ENCODE measurements at regions not wholly inside any gene's neighbourhood (a gene's known extent, or its start where the extent isn't known, plus 50 kb on each side); places are given as distances from the start of the nearest gene placed in this dataset.
A peak's percentile ranks its signal among the peaks of the same experiment; 100 is the strongest.

- H3K9me3 Mint-ChIP-seq (ENCODE audit: low read depth) = no peaks in the 10 kb centered on the region
- H3K36me3 Mint-ChIP-seq (ENCODE audit: low read depth) = peaks cover 2% of the 10 kb centered on the region
- POLR2A ChIA-PET = no interaction called here
- intact Hi-C loops (cut with DNase I, micrococcal nuclease) = loop anchor here (2.0 to 10.0 kb wide), 3 partner anchors 143 to 271 kb away; no protein-coding TSS in a partner anchor
- DNase-seq (no peak), ATAC-seq (no peak)
- H3K27me3 Mint-ChIP-seq = no peaks in the 10 kb centered on the region
- H3K4me1 Mint-ChIP-seq = peaks cover 12% of the 10 kb centered on the region
- H3K27ac Mint-ChIP-seq = no peak overlapping the region
- H3K4me3 Mint-ChIP-seq = no peak overlapping the region
- CTCF ChIA-PET = interaction anchor here (0.6 to 5.8 kb wide), 5 partner anchors 9 to 273 kb away, joined by 3 to 90 read pairs (median 4); no protein-coding TSS in a partner anchor
Observed at GRCh38 chr14:100381395-100382105, 58.4 kb downstream of the SLC25A47 start.

DNA sequence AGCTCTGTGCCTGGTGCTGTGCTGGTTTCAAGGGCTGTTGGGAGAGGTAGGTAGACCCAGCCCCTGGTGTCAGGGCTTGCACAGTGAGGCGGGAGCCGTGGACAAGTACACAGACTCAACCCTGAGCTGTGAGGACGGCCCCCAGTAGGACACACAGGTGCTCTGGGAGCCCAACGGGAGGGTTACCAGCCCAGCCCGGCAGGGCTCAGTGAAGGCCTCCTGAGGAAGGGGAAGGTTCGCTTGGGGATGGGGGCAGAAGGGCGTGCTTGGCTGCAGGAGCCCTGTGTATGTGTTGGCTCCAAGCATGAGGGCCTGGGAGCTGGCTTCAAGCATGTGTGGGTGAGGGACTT lies 58.9 kb downstream of the SLC25A47 start:
- DNase-seq (no peak), ATAC-seq (no peak)
- intact Hi-C loops (cut with DNase I, micrococcal nuclease) = loop anchor here (2.0 to 10.0 kb wide), 3 partner anchors 143 to 271 kb away; no protein-coding TSS in a partner anchor
- POLR2A ChIA-PET = no interaction called here
- Mint-ChIP-seq H3K36me3 (ENCODE audit: low read depth) (peaks cover 2% of the 10 kb centered on the region), H3K4me3 (no peak overlapping the region), H3K27me3 (no peaks in the 10 kb centered on the region), H3K27ac (no peak overlapping the region), H3K4me1 (peaks cover 7% of the 10 kb centered on the region), H3K9me3 (ENCODE audit: low read depth) (no peaks in the 10 kb centered on the region)
- CTCF ChIA-PET = interaction anchor here (0.7 to 5.8 kb wide), 8 partner anchors 9 to 273 kb away, joined by 3 to 90 read pairs (median 4); no protein-coding TSS in a partner anchor

- POLR2A ChIA-PET = no interaction called here
- Mint-ChIP-seq H3K4me3 (no peak overlapping the region), H3K9me3 (ENCODE audit: low read depth) (no peaks in the 10 kb centered on the region), H3K27ac (no peak overlapping the region), H3K4me1 (peaks cover 4% of the 10 kb centered on the region), H3K27me3 (no peaks in the 10 kb centered on the region), H3K36me3 (ENCODE audit: low read depth) (peaks cover 2% of the 10 kb centered on the region)
- intact Hi-C loops (cut with DNase I, micrococcal nuclease) = loop anchor here (1.0 to 10.0 kb wide), 5 partner anchors 141 to 271 kb away; no protein-coding TSS in a partner anchor
- CTCF ChIA-PET = interaction anchor here (0.5 to 5.8 kb wide), 15 partner anchors 8 to 271 kb away, joined by 3 to 90 read pairs (median 4); no protein-coding TSS in a partner anchor
- peak; percentile 97 for ATAC-seq
- peak; percentile 82 for DNase-seq
Observed at GRCh38 chr14:100383727-100384158, 60.6 kb downstream of the SLC25A47 start.

- no peaks in the 10 kb centered on the region for H3K9me3 Mint-ChIP-seq (ENCODE audit: low read depth)
- intact Hi-C loops (cut with DNase I, micrococcal nuclease) = loop anchor here (5.0 to 10.0 kb wide), 2 partner anchors 141 to 143 kb away; no protein-coding TSS in a partner anchor
- DNase-seq = no peak
- no peak overlapping the region for H3K4me3 Mint-ChIP-seq
- H3K36me3 Mint-ChIP-seq (ENCODE audit: low read depth) = peaks cover 2% of the 10 kb centered on the region
- H3K27ac Mint-ChIP-seq = no peak overlapping the region
- CTCF ChIA-PET = interaction anchor here (0.5 to 5.8 kb wide), 19 partner anchors 8 to 271 kb away, joined by 3 to 90 read pairs (median 4); no protein-coding TSS in a partner anchor
- H3K4me1 Mint-ChIP-seq = peaks cover 4% of the 10 kb centered on the region
- POLR2A ChIA-PET = interaction anchor here (0.7 kb wide), 1 partner anchor 21 kb away, joined by 3 read pairs; no protein-coding TSS in a partner anchor
- no peaks in the 10 kb centered on the region for H3K27me3 Mint-ChIP-seq
- no peak for ATAC-seq
Observed at GRCh38 chr14:100384277-100384676, 61.1 kb downstream of the SLC25A47 start.

GRCh38 chr14:100384819-100385813 lies 62.0 kb downstream of the SLC25A47 start:
- ATAC-seq (no peak), DNase-seq (no peak)
- H3K4me3 Mint-ChIP-seq = no peak overlapping the region
- ChIA-PET CTCF (interaction anchor here (0.6 to 5.8 kb wide), 22 partner anchors 11 to 274 kb away, joined by 3 to 90 read pairs (median 4); no protein-coding TSS in a partner anchor), POLR2A (interaction anchor here (0.7 kb wide), 1 partner anchor 22 kb away, joined by 3 read pairs; no protein-coding TSS in a partner anchor)
- no peaks in the 10 kb centered on the region for H3K27me3 Mint-ChIP-seq
- intact Hi-C loops (cut with DNase I, micrococcal nuclease) = loop anchor here (5.0 to 10.0 kb wide), 2 partner anchors 140 to 142 kb away; no protein-coding TSS in a partner anchor
- peaks cover 4% of the 10 kb centered on the region for H3K4me1 Mint-ChIP-seq
- H3K27ac Mint-ChIP-seq = no peak overlapping the region
- no peaks in the 10 kb centered on the region for H3K9me3 Mint-ChIP-seq (ENCODE audit: low read depth)
- H3K36me3 Mint-ChIP-seq (ENCODE audit: low read depth) = peaks cover 2% of the 10 kb centered on the region

DNA sequence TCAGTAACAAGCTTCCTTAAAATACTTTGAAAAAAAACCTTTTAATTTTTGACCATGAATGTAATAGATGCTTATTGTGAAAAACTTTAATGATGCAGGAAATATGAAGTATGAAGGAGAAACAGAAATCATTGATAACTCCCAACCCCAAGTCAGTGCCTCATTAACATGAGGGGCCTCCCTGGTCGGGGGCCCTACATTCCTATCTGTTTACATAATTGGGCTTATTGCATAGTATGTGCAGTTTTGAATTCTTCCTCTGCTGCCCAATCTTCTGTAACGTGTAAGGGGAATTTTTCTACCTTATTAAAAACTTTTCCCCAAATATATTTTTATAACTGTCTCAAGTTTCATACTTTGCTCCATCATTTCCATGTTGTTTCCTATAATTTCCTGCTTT lies 63.0 kb downstream of the SLC25A47 start:
- no peak overlapping the region for H3K4me3 Mint-ChIP-seq
- H3K9me3 Mint-ChIP-seq (ENCODE audit: low read depth) = no peaks in the 10 kb centered on the region
- ATAC-seq = no peak
- ChIA-PET CTCF (interaction anchor here (0.9 to 5.8 kb wide), 7 partner anchors 9 to 269 kb away, joined by 3 to 90 read pairs (median 9); no protein-coding TSS in a partner anchor), POLR2A (no interaction called here)
- peaks cover 4% of the 10 kb centered on the region for H3K4me1 Mint-ChIP-seq
- no peak for DNase-seq
- no peaks in the 10 kb centered on the region for H3K27me3 Mint-ChIP-seq
- no peak overlapping the region for H3K27ac Mint-ChIP-seq
- intact Hi-C loops (cut with DNase I, micrococcal nuclease) = loop anchor here in 1 of 2 experiments (10.0 kb wide), 1 partner anchor 139 kb away; no protein-coding TSS in a partner anchor
- peaks cover 4% of the 10 kb centered on the region for H3K36me3 Mint-ChIP-seq (ENCODE audit: low read depth)

GRCh38 chr14:100386846-100387245 lies 63.7 kb downstream of the SLC25A47 start:
- intact Hi-C loops (cut with DNase I, micrococcal nuclease) = loop anchor here in 1 of 2 experiments (10.0 kb wide), 1 partner anchor 138 kb away; no protein-coding TSS in a partner anchor
- DNase-seq = no peak
- POLR2A ChIA-PET = no interaction called here
- peaks cover 4% of the 10 kb centered on the region for H3K4me1 Mint-ChIP-seq
- H3K27me3 Mint-ChIP-seq = no peaks in the 10 kb centered on the region
- peaks cover 2% of the 10 kb centered on the region for H3K36me3 Mint-ChIP-seq (ENCODE audit: low read depth)
- H3K9me3 Mint-ChIP-seq (ENCODE audit: low read depth) = no peaks in the 10 kb centered on the region
- no peak for ATAC-seq
- H3K27ac Mint-ChIP-seq = no peak overlapping the region
- H3K4me3 Mint-ChIP-seq = no peak overlapping the region
- CTCF ChIA-PET = interaction anchor here (0.7 to 5.8 kb wide), 5 partner anchors 9 to 259 kb away, joined by 3 to 90 read pairs (median 3); no protein-coding TSS in a partner anchor

DNA sequence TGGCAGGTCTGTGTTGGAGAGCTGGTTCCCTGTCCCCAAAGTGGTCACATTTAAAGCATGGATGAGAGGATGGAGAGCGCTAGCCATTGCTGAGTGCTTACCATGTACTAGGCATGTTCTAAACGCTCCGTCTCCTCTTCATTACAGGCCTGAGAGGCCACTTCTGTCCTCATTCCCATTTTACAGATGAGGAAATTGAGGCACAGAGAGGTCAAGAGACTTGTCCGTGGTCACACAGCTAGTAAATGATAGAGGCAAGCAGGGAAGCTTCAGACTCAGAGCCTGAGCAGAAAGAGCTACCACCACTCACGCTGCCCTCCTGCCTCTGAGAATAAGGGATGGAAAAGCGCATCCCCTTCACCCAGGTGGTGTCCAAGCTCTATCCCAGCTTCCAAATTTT lies 64.3 kb downstream of the SLC25A47 start:
- peaks cover 4% of the 10 kb centered on the region for H3K4me1 Mint-ChIP-seq
- ChIA-PET POLR2A (no interaction called here), CTCF (interaction anchor here (0.9 to 1.4 kb wide), 3 partner anchors 10 to 265 kb away, joined by 3 read pairs; no protein-coding TSS in a partner anchor)
- no peak overlapping the region for H3K4me3 Mint-ChIP-seq
- intact Hi-C loops (cut with DNase I, micrococcal nuclease) = loop anchor here in 1 of 2 experiments (10.0 kb wide), 1 partner anchor 137 kb away; no protein-coding TSS in a partner anchor
- H3K27me3 Mint-ChIP-seq = no peaks in the 10 kb centered on the region
- peaks cover 2% of the 10 kb centered on the region for H3K36me3 Mint-ChIP-seq (ENCODE audit: low read depth)
- no peak for DNase-seq
- H3K27ac Mint-ChIP-seq = no peak overlapping the region
- no peak for ATAC-seq
- no peaks in the 10 kb centered on the region for H3K9me3 Mint-ChIP-seq (ENCODE audit: low read depth)

GRCh38 chr14:100388103-100389054 lies 65.2 kb downstream of the SLC25A47 start:
- POLR2A ChIA-PET = interaction anchor here (0.5 kb wide), 1 partner anchor 14 kb away, joined by 3 read pairs; no protein-coding TSS in a partner anchor
- H3K4me1 Mint-ChIP-seq = peaks cover 4% of the 10 kb centered on the region
- no peaks in the 10 kb centered on the region for H3K27me3 Mint-ChIP-seq
- no peak for ATAC-seq
- DNase-seq = no peak
- no peak overlapping the region for H3K4me3 Mint-ChIP-seq
- H3K27ac Mint-ChIP-seq = no peak overlapping the region
- CTCF ChIA-PET = interaction anchor here (0.8 to 1.9 kb wide), 5 partner anchors 9 to 267 kb away, joined by 3 to 8 read pairs (median 3); no protein-coding TSS in a partner anchor
- H3K9me3 Mint-ChIP-seq (ENCODE audit: low read depth) = no peaks in the 10 kb centered on the region
- intact Hi-C loops (cut with DNase I, micrococcal nuclease) = loop anchor here in 1 of 2 experiments (10.0 kb wide), 1 partner anchor 136 kb away; no protein-coding TSS in a partner anchor
- H3K36me3 Mint-ChIP-seq (ENCODE audit: low read depth) = peaks cover 2% of the 10 kb centered on the region
